Choroid plexus epithelial cell (primary cell): ENCODE measurements at regions not wholly inside any gene's neighbourhood (a gene's known extent, or its start where the extent isn't known, plus 50 kb on each side); places are given as distances from the start of the nearest gene placed in this dataset.

Source experiments
- DNase-seq: peaks from one replicate; pipeline ENCODE4 v3.0.0-alpha.2; 2010; ENCODE audit warnings: low read depth
- H3K4me3 ChIP-seq: 2 replicates; pipeline ENCODE4 v1.5.1; 2011; ENCODE audit warnings: low read depth, mild to moderate bottlenecking, control low read depth, low read length, moderate library complexity
- TF ChIP-seq, protein P1 (sequence below): conservative IDR thresholded peaks from 2 replicates; pipeline ENCODE4 v1.5.1; 2011; ENCODE audit warnings: low read depth, mild to moderate bottlenecking, control low read depth, inconsistent platforms, low read length, moderate library complexity

DNA sequence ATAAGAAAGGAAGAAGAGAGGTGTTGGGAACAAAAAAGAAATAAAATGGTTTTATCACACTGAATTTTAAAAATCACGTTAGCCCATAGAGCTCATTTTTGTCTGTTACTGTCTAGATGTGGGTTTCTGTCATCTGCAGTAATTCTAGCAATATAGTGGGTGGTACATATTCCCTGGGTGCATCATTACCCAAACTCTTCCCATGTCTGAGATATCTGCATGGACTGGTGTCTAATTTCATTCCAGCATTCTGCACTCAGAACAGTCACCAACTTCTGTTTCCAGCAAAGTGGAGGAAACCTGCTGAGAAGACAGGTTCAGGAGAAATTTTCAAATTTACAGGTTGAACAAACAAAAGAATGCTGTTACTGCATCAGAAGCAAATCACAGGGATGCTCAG is 263.8 kb downstream of the CDH11 start:
- TF ChIP-seq, protein P1, sequence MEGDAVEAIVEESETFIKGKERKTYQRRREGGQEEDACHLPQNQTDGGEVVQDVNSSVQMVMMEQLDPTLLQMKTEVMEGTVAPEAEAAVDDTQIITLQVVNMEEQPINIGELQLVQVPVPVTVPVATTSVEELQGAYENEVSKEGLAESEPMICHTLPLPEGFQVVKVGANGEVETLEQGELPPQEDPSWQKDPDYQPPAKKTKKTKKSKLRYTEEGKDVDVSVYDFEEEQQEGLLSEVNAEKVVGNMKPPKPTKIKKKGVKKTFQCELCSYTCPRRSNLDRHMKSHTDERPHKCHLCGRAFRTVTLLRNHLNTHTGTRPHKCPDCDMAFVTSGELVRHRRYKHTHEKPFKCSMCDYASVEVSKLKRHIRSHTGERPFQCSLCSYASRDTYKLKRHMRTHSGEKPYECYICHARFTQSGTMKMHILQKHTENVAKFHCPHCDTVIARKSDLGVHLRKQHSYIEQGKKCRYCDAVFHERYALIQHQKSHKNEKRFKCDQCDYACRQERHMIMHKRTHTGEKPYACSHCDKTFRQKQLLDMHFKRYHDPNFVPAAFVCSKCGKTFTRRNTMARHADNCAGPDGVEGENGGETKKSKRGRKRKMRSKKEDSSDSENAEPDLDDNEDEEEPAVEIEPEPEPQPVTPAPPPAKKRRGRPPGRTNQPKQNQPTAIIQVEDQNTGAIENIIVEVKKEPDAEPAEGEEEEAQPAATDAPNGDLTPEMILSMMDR = no peak
- peak; percentile 52 for DNase-seq
- no peak overlapping the region for H3K4me3 ChIP-seq

DNA sequence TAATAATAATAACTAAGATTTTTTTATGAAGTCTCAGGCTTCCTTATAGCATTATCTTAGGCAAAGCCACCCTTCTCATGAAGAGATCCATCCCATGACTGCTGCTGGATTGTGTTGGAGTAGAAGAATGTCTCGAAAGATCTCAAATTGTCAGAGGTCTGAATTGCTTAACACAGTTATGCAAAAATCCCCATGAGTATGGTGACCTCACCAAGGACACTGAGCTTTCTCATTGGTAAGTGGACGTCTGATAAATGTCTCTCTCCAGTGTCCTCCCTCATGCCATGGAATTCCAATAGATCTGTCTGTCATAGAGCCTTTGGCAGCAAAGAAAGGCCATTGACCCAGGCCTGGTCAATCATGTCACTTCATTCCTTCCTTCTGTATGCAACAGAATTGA is 264.5 kb downstream of the CDH11 start:
- peak; percentile 34 for DNase-seq
- H3K4me3 ChIP-seq = no peak overlapping the region
- TF ChIP-seq, protein P1 = no peak

DNA sequence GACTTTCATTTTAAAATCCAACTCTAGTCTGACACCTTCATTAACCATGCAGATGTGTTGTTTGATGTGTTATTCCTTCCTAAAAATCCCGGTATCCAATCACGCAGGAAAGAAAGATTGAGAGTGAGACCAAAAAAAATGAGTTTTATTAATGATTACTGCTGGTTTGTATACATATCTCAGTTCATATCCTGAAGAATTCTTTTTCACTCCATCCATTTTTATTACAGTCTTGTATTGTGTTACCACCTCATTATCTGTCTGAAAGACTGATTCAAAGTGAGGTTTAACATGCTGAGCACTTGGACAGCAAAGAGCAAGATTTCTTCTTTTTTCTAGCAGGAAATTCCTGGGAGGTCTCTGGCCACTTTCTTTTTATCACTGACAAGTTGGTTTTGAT is 268.3 kb downstream of the CDH11 start:
- TF ChIP-seq, protein P1 = no peak
- no peak for DNase-seq
- no peak overlapping the region for H3K4me3 ChIP-seq

DNA sequence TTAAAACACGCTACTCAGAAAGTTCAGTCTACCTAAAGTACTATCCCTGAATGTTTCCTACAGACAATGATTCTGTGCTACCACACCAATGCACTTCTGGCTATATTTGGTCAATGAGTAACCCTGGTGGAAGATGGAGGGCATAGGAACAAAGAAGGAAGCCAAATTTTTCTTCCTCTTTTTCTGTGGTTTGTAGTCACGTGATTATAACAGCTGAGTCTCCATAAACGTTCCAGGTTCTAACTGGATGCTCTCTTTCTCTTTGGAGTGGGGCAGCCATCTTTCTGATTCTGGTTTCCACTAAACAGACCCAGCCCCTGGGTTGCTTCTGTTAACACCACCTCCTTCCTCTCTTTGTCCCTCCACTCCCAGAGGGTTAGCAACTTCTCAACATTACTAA is 274.9 kb downstream of the CDH11 start:
- TF ChIP-seq, protein P1 = no peak
- DNase-seq = no peak
- no peak overlapping the region for H3K4me3 ChIP-seq

DNA sequence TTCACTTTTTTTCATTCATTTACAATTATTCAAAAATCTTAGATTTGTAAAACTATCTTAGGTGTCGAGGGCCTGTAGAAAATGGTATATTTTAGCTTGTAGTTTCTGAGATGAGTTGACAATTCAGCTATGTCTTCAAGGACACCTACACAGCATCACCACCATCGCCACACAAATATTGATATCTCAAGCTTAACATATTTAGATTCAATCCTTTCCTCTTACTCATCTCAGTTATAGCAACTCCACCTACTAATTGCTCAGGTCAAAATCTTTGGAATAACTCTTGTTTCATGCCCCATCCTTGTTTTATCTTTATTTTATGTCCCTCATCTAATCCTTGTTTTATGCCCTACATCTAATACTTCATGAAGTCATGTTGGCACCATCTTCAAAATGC is 276.8 kb downstream of the CDH11 start:
- TF ChIP-seq, protein P1 = no peak
- no peak overlapping the region for H3K4me3 ChIP-seq
- no peak for DNase-seq

DNA sequence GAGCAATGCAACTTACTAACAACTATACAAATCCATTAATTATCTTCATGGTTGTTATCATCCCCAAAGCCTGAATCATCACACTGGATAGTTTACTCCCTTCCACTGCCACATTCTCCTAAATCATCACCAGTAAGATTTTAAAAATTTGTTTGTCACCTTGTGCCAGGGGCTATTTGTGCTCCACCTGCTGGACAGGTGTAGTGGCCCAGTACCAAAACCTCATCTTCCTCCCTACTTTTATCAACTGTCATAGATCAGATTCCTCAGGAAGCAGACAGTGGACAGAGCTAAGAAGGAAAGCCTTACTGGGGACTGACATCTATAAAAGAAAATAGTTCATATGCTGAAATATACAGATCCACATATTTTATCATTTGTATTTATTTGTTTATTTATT is 280.4 kb downstream of the CDH11 start:
- H3K4me3 ChIP-seq = no peak overlapping the region
- no peak for DNase-seq
- TF ChIP-seq, protein P1 = no peak

DNA sequence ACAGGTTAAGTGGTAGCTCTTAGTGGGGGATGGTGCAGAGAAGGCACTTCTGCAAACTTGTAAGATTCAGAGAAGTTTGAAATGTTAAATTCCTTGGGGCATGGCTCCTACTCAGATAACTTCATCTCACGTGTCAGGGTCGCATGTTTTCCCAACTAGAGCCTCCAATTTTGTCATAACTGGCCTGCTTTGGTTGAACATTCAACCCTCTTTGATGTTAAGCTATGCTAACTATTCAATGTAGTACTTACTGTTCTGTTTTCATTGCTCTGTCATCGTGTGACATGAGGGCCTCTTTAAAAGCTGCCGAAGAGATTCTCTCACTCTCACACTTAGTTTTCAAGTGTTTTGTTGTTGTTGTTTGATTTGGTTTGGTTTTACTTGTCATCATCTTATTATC is 280.8 kb downstream of the CDH11 start:
- H3K4me3 ChIP-seq = no peak overlapping the region
- TF ChIP-seq, protein P1 = no peak
- peak; percentile 60 for DNase-seq
